ENCODE measurements at regions not wholly inside any gene's neighbourhood (a gene's known extent, or its start where the extent isn't known, plus 50 kb on each side); places are given as distances from the start of the nearest gene placed in this dataset.

DNA sequence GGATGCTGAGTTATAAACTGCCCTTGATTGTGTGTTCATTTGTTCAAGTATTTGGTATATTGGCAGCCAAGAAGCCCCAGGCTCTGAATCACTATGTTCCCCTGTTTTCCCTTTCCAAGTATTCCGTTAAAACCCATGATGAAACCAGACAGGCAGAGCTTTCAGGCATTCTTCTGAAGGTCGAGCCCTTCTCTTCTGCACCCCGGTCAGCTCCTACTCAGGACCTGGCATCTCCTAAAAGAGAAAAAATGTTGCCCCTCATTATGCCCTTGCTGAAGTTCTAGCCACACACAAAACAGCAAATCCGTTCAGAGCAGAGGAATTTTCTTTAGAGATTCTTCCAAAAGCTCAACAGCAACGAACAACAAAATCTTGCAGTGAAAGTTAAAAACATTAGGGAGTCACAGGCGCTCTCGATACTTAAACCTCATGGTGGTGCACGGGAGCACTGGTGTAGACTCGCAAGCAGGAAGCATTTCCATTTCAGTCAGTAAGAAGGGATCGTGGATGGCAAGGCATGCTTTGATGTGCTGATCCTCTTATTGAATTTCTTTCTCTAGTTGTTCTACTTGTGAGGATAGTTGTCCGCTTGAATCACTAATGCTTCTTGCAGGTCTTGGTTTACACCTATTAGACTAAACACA lies 264.9 kb downstream of the SKIDA1 start:
- TF ChIP-seq, protein P1, sequence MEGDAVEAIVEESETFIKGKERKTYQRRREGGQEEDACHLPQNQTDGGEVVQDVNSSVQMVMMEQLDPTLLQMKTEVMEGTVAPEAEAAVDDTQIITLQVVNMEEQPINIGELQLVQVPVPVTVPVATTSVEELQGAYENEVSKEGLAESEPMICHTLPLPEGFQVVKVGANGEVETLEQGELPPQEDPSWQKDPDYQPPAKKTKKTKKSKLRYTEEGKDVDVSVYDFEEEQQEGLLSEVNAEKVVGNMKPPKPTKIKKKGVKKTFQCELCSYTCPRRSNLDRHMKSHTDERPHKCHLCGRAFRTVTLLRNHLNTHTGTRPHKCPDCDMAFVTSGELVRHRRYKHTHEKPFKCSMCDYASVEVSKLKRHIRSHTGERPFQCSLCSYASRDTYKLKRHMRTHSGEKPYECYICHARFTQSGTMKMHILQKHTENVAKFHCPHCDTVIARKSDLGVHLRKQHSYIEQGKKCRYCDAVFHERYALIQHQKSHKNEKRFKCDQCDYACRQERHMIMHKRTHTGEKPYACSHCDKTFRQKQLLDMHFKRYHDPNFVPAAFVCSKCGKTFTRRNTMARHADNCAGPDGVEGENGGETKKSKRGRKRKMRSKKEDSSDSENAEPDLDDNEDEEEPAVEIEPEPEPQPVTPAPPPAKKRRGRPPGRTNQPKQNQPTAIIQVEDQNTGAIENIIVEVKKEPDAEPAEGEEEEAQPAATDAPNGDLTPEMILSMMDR (conservative IDR thresholded peaks at IDR 0.05 in 1 of 2, IDR thresholded peaks at IDR 0.05 in 1 of 2; ENCODE audit: low read depth in 1 of 2, low read length in 2 of 2) = peak in 1 of 2 donors; percentile 5
- no peak for TF ChIP-seq EZH2 (IDR thresholded peaks at IDR 0.05; ENCODE audit: low read length, missing control alignments)
